Lung (tissue), 11 donors: ENCODE measurements at regions not wholly inside any gene's neighbourhood (a gene's known extent, or its start where the extent isn't known, plus 50 kb on each side); places are given as distances from the start of the nearest gene placed in this dataset.
A peak's percentile ranks its signal among the peaks of the same experiment; 100 is the strongest.

Source experiments
- ATAC-seq: fragments of 200-7000 bp; cut with Tn5 transposase; one replicate; pipeline ENCODE4 v1.9.1; 2020; ENCODE audit warnings: moderate number of reproducible peaks; ENCODE audit not compliant: insufficient read depth, low FRiP score
- DNase-seq, 3 donors: peaks; one replicate each; pipeline ENCODE4 v3.0.0-alpha.2; 2013 to 2017
- H3K27ac ChIP-seq, 2 donors: one replicate each; pipeline ENCODE4 v1.5.1; 2013; ENCODE audit warnings: mild to moderate bottlenecking in 2 of 2, moderate library complexity in 2 of 2, control low read depth in 1 of 2, inconsistent platforms in 1 of 2, low read depth in 1 of 2, low read length in 1 of 2
- H3K27me3 ChIP-seq, 3 donors: one replicate each; pipeline ENCODE4 v1.5.1; 2013; ENCODE audit warnings: low read length in 2 of 3; ENCODE audit not compliant: control insufficient read depth in 3 of 3, insufficient read depth in 3 of 3
- H3K36me3 ChIP-seq, 4 donors: one replicate each; pipeline ENCODE4 v1.5.1; 2013; ENCODE audit warnings: low read length in 4 of 4, mild to moderate bottlenecking in 1 of 4, moderate library complexity in 1 of 4; ENCODE audit not compliant: control insufficient read depth in 4 of 4, insufficient read depth in 4 of 4
- H3K4me1 ChIP-seq, 5 donors: one replicate each; pipeline ENCODE4 v1.5.1; 2013; ENCODE audit warnings: low read length in 5 of 5, mild to moderate bottlenecking in 2 of 5, moderate library complexity in 1 of 5; ENCODE audit not compliant: control insufficient read depth in 5 of 5, insufficient read depth in 5 of 5
- H3K4me3 ChIP-seq: one replicate; pipeline ENCODE4 v1.5.1; 2013; ENCODE audit warnings: mild to moderate bottlenecking, control low read depth, moderate library complexity
- H3K9ac ChIP-seq, 2 donors: one replicate each; pipeline ENCODE4 v1.5.1; 2013; ENCODE audit warnings: low read length in 2 of 2, control low read depth in 1 of 2; ENCODE audit not compliant: insufficient read depth in 1 of 2
- H3K9me3 ChIP-seq, 4 donors: one replicate each; pipeline ENCODE4 v1.5.1; 2013; ENCODE audit warnings: low read length in 3 of 4, mild to moderate bottlenecking in 1 of 4, moderate library complexity in 1 of 4; ENCODE audit not compliant: control insufficient read depth in 4 of 4, insufficient read depth in 3 of 4
- CTCF ChIP-seq: IDR thresholded peaks from 2 replicates; pipeline ENCODE4 v1.5.1; 2012; ENCODE audit warnings: mild to moderate bottlenecking; ENCODE audit errors: control extremely low read depth, extremely low read depth
- WGBS, 2 donors: extraction: QIAGEN DNeasy Blood & Tissue Kit; methylation state at CpG; one replicate each; pipeline ENCODE4 v1.1.7; 2013; 5-methylcytosine and 5-hydroxymethylcytosine counted together
- donor health status: control.
- donor health status: control.
- donor health status: Bipolar disorder and iron deficiency.
- donor health status: healthy.
- donor health status: DM: yes; HTN: yes; CAD: no.

DNA sequence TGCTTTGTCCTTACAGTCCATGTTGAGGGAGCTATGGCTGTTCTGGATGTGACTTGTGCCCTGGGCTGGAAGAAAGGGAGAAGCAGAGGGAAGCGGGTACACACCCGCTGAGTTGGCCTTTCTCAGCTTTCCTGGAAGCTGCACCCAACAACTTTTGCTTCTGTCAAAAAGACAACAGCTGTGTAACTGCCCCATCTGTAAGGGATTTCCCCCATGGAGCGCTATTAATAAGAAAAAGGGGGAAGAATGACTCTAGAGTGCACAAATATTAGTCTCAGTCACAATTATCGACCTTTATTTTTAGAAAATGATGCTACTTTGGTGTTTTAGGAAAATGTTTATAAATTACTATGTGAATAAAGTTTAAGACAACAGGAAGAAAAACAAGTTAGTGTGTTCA is 368.3 kb downstream of the RAD51AP2 start:
- ATAC-seq, result no peak
- Histone ChIP-seq H3K9ac (no peak overlapping the region), H3K27ac (no peak overlapping the region), H3K36me3 (no peaks in the 10 kb centered on the region), H3K4me3 (no peak overlapping the region), H3K4me1 (no peaks in the 10 kb centered on the region), H3K27me3 (no peaks in the 10 kb centered on the region), H3K9me3 (no peaks in the 10 kb centered on the region)
- TF ChIP-seq CTCF, result no peak
- no peak for DNase-seq
- WGBS, 2 donors, result 88 to 91% methylated on average over 4 of the region's 4 CpGs

GRCh38 chr2:17148407-17149145 is 369.7 kb downstream of the RAD51AP2 start:
- ATAC-seq, result no peak
- Histone ChIP-seq H3K4me1 (no peaks in the 10 kb centered on the region), H3K27me3 (peaks cover 0 to 3% (median 0%) of the 10 kb centered on the region in 3 donors), H3K36me3 (no peaks in the 10 kb centered on the region), H3K4me3 (no peak overlapping the region), H3K27ac (no peak overlapping the region), H3K9ac (no peak overlapping the region), H3K9me3 (no peaks in the 10 kb centered on the region)
- no peak for TF ChIP-seq CTCF
- peak; percentile 33 to 43 (median 41) for DNase-seq
- WGBS, 2 donors, result 46 to 52% methylated on average over 8 of the region's 8 CpGs

DNA sequence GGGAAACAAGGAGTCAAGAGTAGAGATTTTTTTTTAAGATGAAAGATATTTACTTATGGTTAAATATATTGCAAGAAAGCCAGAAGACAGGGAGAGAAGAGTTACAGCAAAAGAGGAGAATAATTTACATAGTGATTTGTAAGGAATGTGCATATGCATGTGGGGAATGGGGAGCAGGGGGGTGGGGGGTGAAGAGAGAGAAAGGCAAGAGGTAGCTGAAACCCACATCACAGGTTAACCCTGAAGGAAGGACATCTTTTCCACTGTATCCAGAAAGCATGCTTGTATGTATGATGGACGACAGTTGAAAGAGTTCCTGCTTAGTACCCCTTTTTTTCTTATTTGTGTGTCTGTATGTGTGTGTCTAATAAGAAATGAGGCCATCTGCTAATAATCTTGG is 371.9 kb downstream of the RAD51AP2 start:
- TF ChIP-seq CTCF, result no peak
- Histone ChIP-seq H3K4me1 (no peaks in the 10 kb centered on the region), H3K27ac (no peak overlapping the region), H3K9me3 (no peaks in the 10 kb centered on the region), H3K27me3 (peaks cover 0 to 3% (median 0%) of the 10 kb centered on the region in 3 donors), H3K4me3 (no peak overlapping the region), H3K9ac (no peak overlapping the region), H3K36me3 (no peaks in the 10 kb centered on the region)
- WGBS, 2 donors, result 84 to 97% methylated on average over 1 of the region's 1 CpG
- no peak for ATAC-seq
- no peak for DNase-seq

DNA sequence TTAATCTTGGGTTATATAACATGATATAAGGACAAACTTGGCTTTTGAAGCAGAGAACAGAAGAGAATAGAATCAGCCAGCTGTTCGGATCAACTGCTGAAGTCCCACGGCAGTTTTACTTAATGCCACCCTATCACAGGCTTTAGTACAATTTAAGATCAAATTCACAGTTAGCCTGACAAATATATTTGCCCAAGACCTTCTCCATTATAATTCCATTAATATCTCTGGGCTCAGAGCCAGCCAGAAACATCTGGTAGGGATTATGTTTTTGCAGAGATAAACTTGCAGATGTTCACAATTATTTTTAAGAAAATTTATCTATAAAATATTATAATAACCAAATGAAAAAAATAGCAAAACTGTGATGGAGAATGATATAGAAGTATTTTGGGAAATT is 381.4 kb downstream of the RAD51AP2 start:
- no peaks in the 10 kb centered on the region for H3K36me3 ChIP-seq
- H3K27me3 ChIP-seq, result no peaks in the 10 kb centered on the region
- no peaks in the 10 kb centered on the region for H3K9me3 ChIP-seq
- 80 to 88% methylated on average over 2 of the region's 2 CpGs for WGBS, 2 donors
- peaks cover 0 to 1% (median 0%) of the 10 kb centered on the region in 5 donors for H3K4me1 ChIP-seq
- ATAC-seq (no peak), DNase-seq (peak; percentile 18 to 56 (median 48))
- no peak overlapping the region for H3K4me3 ChIP-seq
- TF ChIP-seq CTCF, result no peak
- no peak overlapping the region for H3K9ac ChIP-seq
- no peak overlapping the region for H3K27ac ChIP-seq
